ENCODE measurements at regions not wholly inside any gene's neighbourhood (a gene's known extent, or its start where the extent isn't known, plus 50 kb on each side); places are given as distances from the start of the nearest gene placed in this dataset.
"Not testable (repeated sequence)": the region's sequence is repeated elsewhere in the genome, so short reads cannot be mapped to it uniquely, and the experiment has no call there.

DNA sequence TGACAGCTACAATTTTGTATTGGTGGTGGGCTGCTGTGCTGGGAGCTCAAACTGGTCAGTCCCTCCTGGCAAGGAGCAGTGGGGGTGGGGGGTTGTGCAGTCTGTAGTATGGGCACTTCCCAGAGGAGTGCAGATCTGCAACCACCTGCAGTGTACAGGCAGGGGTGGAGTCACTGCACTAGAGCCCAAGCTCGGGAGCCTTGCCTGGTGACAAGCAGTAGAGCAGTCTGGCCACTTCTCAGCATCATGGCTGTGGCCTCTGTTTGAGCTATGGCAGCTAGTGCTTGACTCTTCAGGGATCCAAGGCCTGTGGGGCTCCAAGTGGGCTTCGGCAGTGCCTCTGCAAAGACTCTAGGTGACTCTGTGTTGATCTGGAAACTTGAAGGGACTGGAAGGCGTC, 585.1 kb upstream of the GRM3 start:
- no peak overlapping the region for H3K4me3 ChIP-seq (replicated peaks; ENCODE audit: low read depth, low read length)
- no peak for DNase-seq (ENCODE audit: low read depth)

DNA sequence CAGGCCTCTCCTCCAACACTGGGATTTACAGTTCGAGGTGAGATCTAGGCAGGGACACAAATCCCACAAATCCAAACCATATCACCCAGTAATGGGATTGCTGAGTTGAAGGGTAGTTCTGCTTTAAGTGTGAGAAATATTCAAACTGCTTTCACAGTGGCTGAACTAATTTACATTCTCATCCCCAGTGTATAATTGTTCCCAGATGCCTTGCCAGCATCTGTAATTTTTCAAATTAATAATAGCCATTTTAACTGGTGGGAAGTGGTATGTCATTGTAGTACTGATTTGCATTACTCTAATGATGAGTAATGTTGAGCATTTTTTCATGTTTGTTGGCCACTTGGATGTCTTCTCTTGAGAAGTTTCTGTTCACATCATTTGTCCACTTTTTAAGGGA, 592.8 kb upstream of the GRM3 start:
- TF ChIP-seq, protein P1, sequence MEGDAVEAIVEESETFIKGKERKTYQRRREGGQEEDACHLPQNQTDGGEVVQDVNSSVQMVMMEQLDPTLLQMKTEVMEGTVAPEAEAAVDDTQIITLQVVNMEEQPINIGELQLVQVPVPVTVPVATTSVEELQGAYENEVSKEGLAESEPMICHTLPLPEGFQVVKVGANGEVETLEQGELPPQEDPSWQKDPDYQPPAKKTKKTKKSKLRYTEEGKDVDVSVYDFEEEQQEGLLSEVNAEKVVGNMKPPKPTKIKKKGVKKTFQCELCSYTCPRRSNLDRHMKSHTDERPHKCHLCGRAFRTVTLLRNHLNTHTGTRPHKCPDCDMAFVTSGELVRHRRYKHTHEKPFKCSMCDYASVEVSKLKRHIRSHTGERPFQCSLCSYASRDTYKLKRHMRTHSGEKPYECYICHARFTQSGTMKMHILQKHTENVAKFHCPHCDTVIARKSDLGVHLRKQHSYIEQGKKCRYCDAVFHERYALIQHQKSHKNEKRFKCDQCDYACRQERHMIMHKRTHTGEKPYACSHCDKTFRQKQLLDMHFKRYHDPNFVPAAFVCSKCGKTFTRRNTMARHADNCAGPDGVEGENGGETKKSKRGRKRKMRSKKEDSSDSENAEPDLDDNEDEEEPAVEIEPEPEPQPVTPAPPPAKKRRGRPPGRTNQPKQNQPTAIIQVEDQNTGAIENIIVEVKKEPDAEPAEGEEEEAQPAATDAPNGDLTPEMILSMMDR (IDR thresholded peaks at IDR 0.05; ENCODE audit: low read length, missing control alignments), result no peak
- no peak overlapping the region for H3K4me3 ChIP-seq (replicated peaks; ENCODE audit: low read depth, low read length)
- no peak for DNase-seq (ENCODE audit: low read depth)

More for the DNA sequence above, 585.1 kb upstream of the GRM3 start:
- TF ChIP-seq, protein P1 (IDR thresholded peaks at IDR 0.05; ENCODE audit: low read length, missing control alignments), result no peak

DNA sequence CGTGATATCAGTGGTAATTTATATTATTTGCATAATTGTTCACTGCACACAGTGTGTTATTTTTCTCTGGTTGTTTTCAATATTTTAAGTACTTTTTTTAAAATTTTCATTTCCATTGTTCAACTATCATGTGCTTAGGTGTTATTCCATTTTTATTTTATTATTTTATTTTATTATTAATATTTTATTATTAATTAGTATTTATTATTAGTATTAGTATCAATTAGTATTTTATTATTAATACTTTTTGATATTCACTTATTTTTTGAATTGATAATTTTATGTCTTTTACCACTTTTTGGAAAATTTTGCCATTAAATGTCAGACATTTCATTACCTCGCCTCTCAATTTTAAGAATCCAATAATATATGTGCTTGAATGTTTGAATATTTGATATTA, 593.8 kb upstream of the GRM3 start:
- TF ChIP-seq, protein P1 (IDR thresholded peaks at IDR 0.05; ENCODE audit: low read length, missing control alignments), result no peak
- H3K4me3 ChIP-seq (replicated peaks; ENCODE audit: low read depth, low read length), result no peak overlapping the region
- DNase-seq (ENCODE audit: low read depth), result no peak

DNA sequence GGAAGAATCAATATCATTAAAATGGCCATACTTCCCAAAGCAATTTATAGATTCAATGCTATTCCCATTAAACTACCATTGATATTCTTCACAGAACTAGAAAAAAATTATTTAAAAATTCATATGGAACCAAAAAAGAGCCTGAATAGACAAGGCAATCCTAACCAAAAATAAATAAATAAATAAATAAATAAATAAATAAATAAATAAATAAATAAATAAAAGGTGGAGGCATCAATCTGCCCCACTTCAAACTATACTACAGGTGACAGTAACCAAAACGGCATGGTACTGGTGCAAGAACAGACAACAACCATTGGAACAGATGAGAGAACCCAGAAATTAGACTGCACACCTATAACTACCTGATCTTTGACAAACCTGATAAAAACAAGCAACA, 598.5 kb upstream of the GRM3 start:
- not testable (repeated sequence) for DNase-seq (ENCODE audit: low read depth); H3K4me3 ChIP-seq (replicated peaks; ENCODE audit: low read depth, low read length)

DNA sequence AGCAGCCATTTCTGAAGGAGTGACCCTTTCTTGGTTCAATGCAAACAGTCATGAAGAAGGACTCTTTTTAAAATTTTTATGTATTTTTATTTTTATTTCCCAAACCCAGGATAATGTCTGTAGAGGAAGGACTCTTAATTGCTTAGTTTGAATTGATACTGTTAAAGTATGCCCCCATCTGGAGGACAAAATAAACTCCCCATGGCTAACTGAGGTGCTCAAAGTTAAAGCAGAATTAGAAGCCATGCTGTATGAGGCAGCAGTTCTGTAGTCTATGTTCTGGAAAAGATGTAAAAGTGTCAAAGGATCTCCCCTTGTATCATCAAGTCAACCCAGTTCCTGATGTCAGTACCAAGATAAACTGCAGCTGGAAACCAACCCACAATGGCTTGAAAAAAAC, 617.9 kb upstream of the GRM3 start:
- TF ChIP-seq, protein P1 (IDR thresholded peaks at IDR 0.05; ENCODE audit: low read length, missing control alignments), result no peak

DNA sequence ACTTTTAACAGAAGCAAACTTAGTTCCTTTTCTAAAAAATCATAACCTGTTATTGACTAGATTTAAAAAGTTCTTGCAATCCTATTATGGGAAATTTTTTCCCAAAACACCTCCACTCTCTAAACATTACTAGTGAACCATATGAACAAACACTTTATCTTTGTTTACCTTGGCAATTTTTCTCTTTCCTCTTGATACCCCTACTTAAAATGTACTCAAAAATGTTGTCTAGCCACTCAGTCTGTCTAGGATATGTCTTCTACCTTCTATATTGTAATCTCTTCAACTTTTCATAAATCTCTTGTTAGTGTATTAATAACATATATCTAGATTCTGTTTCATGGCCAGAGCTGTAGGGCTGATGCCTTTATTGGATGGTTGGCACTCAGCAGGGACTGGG, 630.0 kb upstream of the GRM3 start:
- TF ChIP-seq, protein P1 (IDR thresholded peaks at IDR 0.05; ENCODE audit: low read length, missing control alignments), result no peak
- H3K4me3 ChIP-seq (replicated peaks; ENCODE audit: low read depth, low read length), result no peak overlapping the region
- no peak for DNase-seq (ENCODE audit: low read depth)

More for the DNA sequence above, 617.9 kb upstream of the GRM3 start:
- no peak overlapping the region for H3K4me3 ChIP-seq (replicated peaks; ENCODE audit: low read depth, low read length)
- no peak for DNase-seq (ENCODE audit: low read depth)

DNA sequence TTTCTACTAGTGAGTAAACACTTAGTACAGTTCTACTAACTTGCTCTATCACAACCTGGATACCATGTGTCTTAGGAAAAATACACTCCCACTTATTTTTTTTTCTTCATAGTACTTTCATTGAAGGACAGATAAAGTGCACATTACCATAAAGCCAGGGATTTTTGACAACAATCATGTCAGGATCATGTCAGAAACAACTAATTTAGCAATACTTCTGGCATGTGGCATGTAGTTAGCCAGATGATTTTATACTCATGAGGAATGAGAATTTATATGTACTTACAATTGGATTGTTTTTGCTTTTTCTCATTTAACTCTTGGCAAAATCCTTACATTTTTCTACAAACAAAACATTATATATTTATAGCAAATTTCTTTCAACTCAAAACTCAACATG, 630.7 kb upstream of the GRM3 start:
- TF ChIP-seq, protein P1 (IDR thresholded peaks at IDR 0.05; ENCODE audit: low read length, missing control alignments), result no peak
- no peak for DNase-seq (ENCODE audit: low read depth)
- no peak overlapping the region for H3K4me3 ChIP-seq (replicated peaks; ENCODE audit: low read depth, low read length)

DNA sequence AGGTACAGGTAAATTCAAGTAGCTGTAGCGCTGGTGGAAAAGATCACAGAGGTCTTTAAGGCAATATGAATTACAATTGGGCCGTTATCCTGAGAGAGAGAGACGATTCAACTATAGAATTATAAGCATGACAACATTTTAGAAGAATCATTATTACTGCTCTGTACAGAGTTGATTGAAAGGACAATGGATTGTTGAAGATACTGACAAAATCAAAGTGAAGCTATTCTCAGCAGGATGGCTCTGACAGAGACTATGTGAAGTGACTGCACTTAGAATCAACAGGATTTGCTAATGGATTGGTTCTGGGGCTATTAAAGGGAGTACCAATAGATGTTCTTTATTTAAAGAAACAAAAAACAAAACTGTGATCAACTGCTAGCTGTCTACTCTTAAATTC, 634.8 kb upstream of the GRM3 start:
- no peak for DNase-seq (ENCODE audit: low read depth)
- TF ChIP-seq, protein P1 (IDR thresholded peaks at IDR 0.05; ENCODE audit: low read length, missing control alignments), result no peak
- H3K4me3 ChIP-seq (replicated peaks; ENCODE audit: low read depth, low read length), result no peak overlapping the region
